ENCODE measurements at regions not wholly inside any gene's neighbourhood (a gene's known extent, or its start where the extent isn't known, plus 50 kb on each side); places are given as distances from the start of the nearest gene placed in this dataset.
"Not testable (repeated sequence)": the region's sequence is repeated elsewhere in the genome, so short reads cannot be mapped to it uniquely, and the experiment has no call there.

- Histone ChIP-seq H3K9me3 (no peaks in the 10 kb centered on the region), H3K4me1 (no peaks in the 10 kb centered on the region), H3K27me3 (no peaks in the 10 kb centered on the region), H3K27ac (no peak overlapping the region), H3K36me3 (no peaks in the 10 kb centered on the region), H3K4me3 (no peak overlapping the region)
- intact Hi-C loops (cut with DNase I): no loop called here
- DNase-seq: no peak
- TF ChIP-seq CTCF (IDR thresholded peaks at IDR 0.05) (no peak), EP300 (IDR thresholded peaks at IDR 0.05) (no peak), POLR2A (IDR thresholded peaks at IDR 0.05) (no peak), POLR2AphosphoS5 (IDR thresholded peaks at IDR 0.05) (no peak)
Observed at GRCh38 chr16:59111280-59111679, 377.2 kb upstream of the GOT2 start.

GRCh38 chr16:59108374-59108773, 374.3 kb upstream of the GOT2 start:
- Histone ChIP-seq H3K27ac (no peak overlapping the region), H3K27me3 (no peaks in the 10 kb centered on the region), H3K9me3 (no peaks in the 10 kb centered on the region), H3K36me3 (no peaks in the 10 kb centered on the region), H3K4me3 (no peak overlapping the region), H3K4me1 (no peaks in the 10 kb centered on the region)
- intact Hi-C loops (cut with DNase I): no loop called here
- 42 to 59% methylated on average over 2 of the region's 2 CpGs for WGBS, 2 donors
- no peak for DNase-seq
- TF ChIP-seq POLR2AphosphoS5 (IDR thresholded peaks at IDR 0.05) (no peak), POLR2A (IDR thresholded peaks at IDR 0.05) (no peak), EP300 (IDR thresholded peaks at IDR 0.05) (no peak), CTCF (IDR thresholded peaks at IDR 0.05) (no peak)

GRCh38 chr16:59096682-59097081, 362.6 kb upstream of the GOT2 start:
- WGBS, 2 donors: 90 to 93% methylated on average over 9 of the region's 9 CpGs
- H3K36me3 ChIP-seq; intact Hi-C loops (cut with DNase I); H3K4me3 ChIP-seq; H3K27me3 ChIP-seq; H3K4me1 ChIP-seq; H3K27ac ChIP-seq; H3K9me3 ChIP-seq; DNase-seq: not testable (repeated sequence)

- intact Hi-C loops (cut with DNase I): no loop called here
- Histone ChIP-seq H3K4me3 (no peak overlapping the region), H3K4me1 (no peaks in the 10 kb centered on the region), H3K27me3 (no peaks in the 10 kb centered on the region), H3K9me3 (peaks cover 0 to 3% (median 0%) of the 10 kb centered on the region in 4 donors), H3K27ac (no peak overlapping the region), H3K36me3 (no peaks in the 10 kb centered on the region)
- TF ChIP-seq EP300 (IDR thresholded peaks at IDR 0.05) (no peak), CTCF (IDR thresholded peaks at IDR 0.05) (no peak), POLR2A (IDR thresholded peaks at IDR 0.05) (no peak), POLR2AphosphoS5 (IDR thresholded peaks at IDR 0.05) (no peak)
- WGBS, 2 donors: 89 to 91% methylated on average over 1 of the region's 1 CpG
- DNase-seq: no peak
Observed at GRCh38 chr16:59090541-59090940, 356.4 kb upstream of the GOT2 start.

- Histone ChIP-seq H3K27me3 (no peaks in the 10 kb centered on the region), H3K36me3 (no peaks in the 10 kb centered on the region), H3K9me3 (peaks cover 0 to 3% (median 0%) of the 10 kb centered on the region in 4 donors), H3K4me1 (no peaks in the 10 kb centered on the region), H3K27ac (no peak overlapping the region), H3K4me3 (no peak overlapping the region)
- DNase-seq: no peak
- no peak for TF ChIP-seq CTCF (IDR thresholded peaks at IDR 0.05)
- TF ChIP-seq POLR2AphosphoS5 (IDR thresholded peaks at IDR 0.05): no peak
- no peak for TF ChIP-seq EP300 (IDR thresholded peaks at IDR 0.05)
- TF ChIP-seq POLR2A (IDR thresholded peaks at IDR 0.05): no peak
- intact Hi-C loops (cut with DNase I): no loop called here
- WGBS, 2 donors: 91 to 96% methylated on average over 8 of the region's 8 CpGs
Observed at GRCh38 chr16:59088431-59088830, 354.3 kb upstream of the GOT2 start.
